HUDEP-2 (cell line): ENCODE measurements at regions not wholly inside any gene's neighbourhood (a gene's known extent, or its start where the extent isn't known, plus 50 kb on each side); places are given as distances from the start of the nearest gene placed in this dataset.
"Not testable (repeated sequence)": the region's sequence is repeated elsewhere in the genome, so short reads cannot be mapped to it uniquely, and the experiment has no call there.

Source experiments
- DNase-seq, 76 experiments: peaks; one replicate each; lab custom pipeline; 2025; ENCODE audit not compliant: unreplicated experiment in 76 of 76; lab: John Stamatoyannopoulos, UW

- DNase-seq, result no peak
Observed at GRCh38 chr1:177648731-177649265, 321.1 kb downstream of the SEC16B start.

DNA sequence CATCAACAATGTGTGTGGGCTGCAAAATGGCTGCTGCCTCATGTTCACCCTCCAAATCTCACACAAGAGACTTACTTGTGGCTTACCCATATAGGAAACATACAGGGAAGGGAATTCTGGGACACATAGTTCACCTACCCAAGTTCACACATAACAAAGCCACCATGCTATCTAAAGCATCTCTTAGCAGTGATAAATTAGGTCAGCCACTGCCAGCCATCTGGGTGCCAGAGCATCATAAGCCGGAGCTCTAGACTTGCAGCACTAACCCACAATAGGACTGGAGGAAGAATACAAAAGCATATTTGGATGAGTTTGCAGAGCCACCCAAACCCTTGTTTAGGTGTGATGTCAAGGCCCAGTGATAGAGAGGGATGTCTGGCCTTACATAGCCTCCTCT lies 321.7 kb downstream of the SEC16B start:
- no peak for DNase-seq

DNA sequence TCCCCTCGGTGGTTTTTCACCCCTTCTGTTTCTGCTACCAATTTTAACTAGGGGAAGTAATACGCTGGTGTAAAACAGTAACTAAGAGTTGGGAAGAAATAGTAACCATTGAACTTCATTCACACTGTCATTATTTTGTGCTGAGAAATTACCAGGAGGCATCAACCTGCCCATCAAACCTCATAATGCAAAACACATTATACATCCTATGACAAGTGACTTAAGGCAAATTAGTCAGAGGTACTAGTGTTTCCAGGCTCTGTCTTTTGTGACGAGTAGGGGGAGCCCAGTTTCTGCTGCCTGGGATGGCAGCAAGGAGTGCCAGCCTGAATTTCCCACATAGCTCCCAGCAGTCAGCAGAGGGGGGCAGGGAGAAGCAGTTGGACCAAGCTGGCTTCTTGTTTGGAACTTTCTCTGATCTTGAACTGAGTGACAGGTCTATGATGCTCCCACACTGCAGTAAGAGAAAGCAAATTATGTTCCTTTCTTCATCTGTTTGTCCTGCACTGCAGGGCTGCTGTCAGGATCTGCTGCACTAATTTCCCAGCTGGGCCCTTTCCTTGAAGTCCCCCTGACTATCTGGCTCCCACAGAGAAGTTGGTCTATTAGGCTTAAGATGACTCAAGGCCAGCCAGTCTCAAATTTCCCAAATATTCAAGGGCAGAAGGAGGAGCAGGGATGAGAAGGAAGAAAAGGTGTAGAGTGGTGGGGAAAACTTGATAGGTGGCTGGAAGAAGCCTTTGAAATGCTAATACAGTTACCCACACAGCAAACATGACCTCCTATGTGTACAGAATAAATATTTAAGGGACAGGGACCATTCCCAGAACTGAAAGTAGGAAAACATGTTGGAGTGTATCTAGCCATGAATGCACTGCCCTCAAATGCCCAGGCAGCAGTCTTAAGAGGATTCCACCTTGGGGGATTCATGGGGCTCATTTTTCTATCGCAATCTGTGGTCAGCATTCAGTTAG lies 322.8 kb downstream of the SEC16B start:
- DNase-seq, result no peak

- no peak for DNase-seq
Observed at GRCh38 chr1:177645491-177646190, 324.2 kb downstream of the SEC16B start.

- DNase-seq, result no peak
Observed at GRCh38 chr1:177640687-177641086, 329.2 kb downstream of the SEC16B start.

DNA sequence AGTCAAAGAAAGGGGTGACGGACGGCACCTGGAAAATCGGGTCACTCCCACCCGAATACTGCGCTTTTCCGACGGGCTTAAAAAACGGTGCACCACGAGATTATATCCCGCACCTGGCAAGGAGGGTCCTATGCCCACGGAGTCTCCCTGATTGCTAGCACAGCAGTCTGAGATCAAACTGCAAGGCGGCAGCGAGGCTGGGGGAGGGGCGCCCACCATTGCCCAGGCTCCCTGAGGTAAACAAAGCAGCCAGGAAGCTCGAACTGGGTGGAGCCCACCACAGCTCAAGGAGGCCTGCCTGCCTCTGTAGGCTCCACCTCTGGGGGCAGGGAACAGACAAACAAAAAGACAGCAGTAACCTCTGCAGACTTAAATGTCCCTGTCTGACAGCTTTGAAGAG lies 335.7 kb downstream of the SEC16B start:
- not testable (repeated sequence) for DNase-seq

DNA sequence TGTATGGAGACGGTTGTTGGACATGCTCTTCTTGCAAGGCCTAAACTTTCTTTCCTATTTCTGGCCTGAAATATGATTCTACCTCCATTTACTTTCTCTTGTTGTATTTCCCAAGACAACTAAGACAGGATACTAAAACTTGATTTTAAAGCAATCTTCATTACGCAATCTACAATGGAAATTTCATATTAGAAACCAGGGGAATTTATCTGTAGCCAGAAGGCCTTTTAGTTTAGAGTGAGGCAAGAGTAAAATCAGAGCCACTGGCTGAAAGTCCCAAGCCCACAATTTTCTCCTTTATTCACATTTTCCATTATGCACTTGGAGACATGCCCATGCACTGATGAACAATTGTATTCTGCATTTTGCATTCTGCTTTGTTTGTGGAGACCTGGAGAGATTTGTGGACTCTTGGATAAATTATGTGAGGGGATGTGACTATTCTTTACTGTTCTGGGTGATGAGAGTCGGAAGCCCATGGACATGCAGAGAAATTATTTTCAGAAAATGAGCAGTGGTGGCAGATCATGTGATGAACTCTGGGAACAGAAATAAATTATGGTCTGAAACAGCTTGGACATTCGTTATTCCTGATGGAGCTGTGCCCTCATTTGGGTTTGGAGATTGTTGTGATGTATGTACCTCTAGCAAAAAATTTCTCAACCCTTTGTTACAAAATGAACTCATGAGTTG lies 336.8 kb downstream of the SEC16B start:
- DNase-seq, result no peak

- DNase-seq, result no peak
Observed at GRCh38 chr1:177631770-177632169, 338.1 kb downstream of the SEC16B start.

DNA sequence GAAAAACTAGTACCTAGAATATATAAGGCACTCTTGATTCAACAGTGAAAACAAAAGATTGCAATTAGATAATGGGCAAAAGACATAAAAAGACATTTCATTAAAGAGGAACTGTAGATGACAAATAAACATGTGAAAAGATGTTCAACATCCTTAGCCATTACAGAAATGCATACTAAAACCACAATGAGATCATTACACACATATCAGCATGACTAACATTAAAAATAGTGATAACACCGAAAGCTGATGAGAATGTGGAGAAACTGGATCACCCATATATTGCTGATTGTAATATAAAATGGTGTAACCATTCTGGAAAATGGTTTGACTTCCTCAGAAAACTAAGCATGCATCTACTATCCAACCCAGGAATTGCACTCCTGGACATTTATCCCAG lies 340.3 kb downstream of the SEC16B start:
- DNase-seq, result no peak

DNA sequence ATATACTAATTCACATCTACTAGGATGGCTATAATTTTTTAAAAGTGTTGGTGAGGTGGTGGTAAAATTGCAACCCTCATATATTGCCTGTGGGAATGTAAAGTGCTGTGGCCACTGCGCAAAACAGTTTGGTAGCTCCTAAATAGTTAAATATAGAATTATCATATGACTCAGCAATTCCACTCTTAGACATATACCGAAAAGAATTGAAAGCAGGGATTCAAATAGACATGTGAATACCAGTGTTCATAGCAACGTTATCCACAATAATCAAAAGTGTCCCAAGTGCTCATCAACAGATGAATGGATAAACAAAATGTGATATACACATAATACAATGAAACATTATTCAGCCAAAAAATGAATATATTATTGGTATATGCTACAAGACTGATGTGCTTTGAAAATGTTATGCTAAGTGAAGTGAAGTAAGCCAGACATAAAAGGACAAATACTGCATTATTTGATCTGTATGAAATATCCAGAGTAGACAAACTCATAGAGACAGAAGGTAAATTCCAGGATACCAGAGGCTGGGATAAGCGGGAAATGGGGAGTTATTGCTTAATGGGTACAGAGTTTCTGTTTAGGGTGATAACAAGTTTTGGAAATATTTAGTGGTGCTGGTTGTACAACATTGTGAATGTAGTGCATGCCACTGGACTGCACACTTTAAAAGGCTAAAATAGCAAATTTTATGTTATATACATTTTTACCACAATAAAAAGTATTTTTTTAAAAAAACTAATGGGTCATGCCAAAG lies 342.5 kb downstream of the SEC16B start:
- no peak for DNase-seq

- no peak for DNase-seq
Observed at GRCh38 chr1:177620636-177621190, 349.1 kb downstream of the SEC16B start.

DNA sequence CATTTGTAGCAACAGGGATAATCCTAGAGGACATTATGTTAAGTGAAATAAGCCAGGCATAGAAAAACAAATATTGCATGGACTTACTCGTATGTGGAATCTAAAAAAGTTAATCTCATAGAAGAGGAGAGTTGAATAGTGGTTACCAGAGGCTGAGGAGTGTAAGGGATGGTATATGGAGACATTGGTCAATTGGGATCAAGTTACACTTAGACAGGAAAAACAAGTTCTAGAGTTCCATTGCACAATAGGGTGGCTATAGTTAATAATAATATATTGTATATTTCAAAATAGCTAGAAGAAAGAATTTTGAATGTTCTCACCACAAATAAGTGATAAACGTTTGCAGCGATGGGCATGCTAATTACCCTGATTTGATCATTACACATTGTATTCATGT lies 354.6 kb downstream of the SEC16B start:
- DNase-seq, result no peak

DNA sequence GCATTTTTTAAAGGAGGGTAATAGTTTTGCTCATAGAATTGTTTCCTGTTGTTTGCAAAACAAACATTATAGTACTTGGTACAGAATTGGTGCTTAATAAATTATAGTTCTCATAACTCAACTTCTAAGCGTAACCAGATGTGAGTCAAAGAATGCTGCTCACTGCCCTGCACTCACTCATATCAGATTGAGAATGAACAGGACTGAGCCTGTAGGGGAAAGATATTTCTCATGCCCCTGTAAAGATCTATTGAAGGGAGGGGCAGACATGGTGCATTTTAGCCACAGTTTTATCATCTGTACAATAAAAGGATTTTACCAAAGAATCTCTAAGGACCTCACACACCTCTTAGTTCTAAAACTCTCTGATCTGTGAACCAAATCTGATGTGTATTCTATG lies 358.5 kb downstream of the SEC16B start:
- no peak for DNase-seq

DNA sequence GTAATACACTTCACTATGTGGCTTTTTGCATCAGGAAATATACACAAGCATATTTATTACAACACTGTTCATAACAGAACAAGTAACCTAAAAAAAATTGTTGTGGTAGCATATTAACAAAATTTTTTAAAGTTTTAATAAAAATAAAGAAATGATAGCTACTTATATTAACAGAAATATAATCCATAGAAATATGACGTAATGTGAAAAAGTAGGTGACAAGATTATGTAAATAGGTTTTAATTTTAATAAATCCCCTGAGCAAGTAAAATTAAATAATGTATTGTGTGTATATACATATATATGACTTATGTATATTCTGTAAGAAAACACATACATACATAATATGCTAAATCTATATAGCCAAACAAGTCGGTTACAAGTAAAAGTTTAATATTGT lies 359.9 kb downstream of the SEC16B start:
- no peak for DNase-seq

DNA sequence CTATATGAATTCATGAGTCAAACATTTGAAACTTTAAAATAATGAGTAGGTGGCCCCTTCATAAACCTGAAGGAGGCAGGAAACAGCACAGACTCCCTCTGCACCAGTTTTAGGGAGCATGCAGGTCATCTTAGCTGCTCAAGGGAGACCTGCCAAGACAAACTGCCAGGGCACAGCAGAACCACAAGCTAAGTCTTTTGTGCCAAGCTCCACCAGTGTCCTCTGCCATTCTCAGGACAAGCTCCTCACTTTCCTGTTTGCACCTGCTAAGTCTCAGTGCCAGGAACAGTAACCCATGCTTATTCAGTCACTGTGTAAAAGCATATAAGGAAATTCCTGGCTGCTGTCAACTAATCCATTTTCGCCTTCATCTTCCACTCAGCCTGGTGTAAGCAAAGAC lies 368.9 kb downstream of the SEC16B start:
- no peak for DNase-seq

DNA sequence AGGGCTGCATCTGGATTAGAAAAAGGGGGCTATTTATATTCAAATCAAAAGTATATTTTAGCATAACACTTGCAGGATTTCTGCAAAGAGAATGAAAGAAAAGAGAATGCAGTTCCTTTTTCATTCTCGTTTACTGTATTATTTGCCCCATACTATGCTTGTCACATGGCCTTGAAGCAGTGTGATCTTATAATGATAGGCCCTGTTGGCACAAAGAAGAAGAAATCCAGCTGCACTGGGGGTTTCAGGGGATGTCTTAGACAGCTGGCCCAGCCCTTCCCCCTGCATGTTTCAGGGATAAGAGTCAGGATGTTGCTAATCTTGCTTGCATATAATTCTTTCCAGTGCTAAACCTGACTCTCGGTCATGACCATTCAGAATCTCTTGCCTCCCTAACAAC lies 369.5 kb downstream of the SEC16B start:
- no peak for DNase-seq

GRCh38 chr1:177597393-177597792 lies 372.5 kb downstream of the SEC16B start:
- no peak for DNase-seq

- no peak for DNase-seq
Observed at GRCh38 chr1:177596485-177596884, 373.4 kb downstream of the SEC16B start.

- no peak for DNase-seq
Observed at GRCh38 chr1:177593105-177593504, 376.8 kb downstream of the SEC16B start.

DNA sequence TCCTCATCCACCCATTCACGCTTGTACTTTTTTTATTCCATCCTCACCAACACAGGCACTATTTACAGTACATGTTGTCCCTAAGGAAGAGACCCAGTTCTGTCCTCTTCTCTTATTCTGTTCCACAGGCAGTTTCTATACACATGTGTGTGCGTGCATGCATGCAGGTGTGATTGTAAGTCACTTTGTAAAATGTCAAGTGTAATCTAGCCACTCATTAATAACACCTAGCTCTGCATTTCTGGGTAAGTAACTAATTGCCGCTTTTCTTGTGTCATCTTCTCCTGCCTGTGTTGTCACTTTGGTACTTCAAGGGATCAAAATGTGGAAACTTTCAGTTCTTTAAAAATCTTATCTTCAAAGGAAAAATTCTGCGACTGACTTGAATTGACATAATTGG lies 377.2 kb downstream of the SEC16B start:
- no peak for DNase-seq
